HG02610 (cell line): ENCODE measurements at regions not wholly inside any gene's neighbourhood (a gene's known extent, or its start where the extent isn't known, plus 50 kb on each side); places are given as distances from the start of the nearest gene placed in this dataset.
"Not testable (repeated sequence)": the region's sequence is repeated elsewhere in the genome, so short reads cannot be mapped to it uniquely, and the experiment has no call there.

Experiments used
- ATAC-seq: cut with Tn5 transposase; IDR thresholded peaks from one replicate; pipeline ENCODE4 v1.9.1; 2021; ENCODE audit warnings: mild to moderate bottlenecking, moderate library complexity; ENCODE audit not compliant: unreplicated experiment

- no peak for ATAC-seq
These were observed 207.4 kb upstream of the ZNF217 start for GRCh38 chr20:53800883-53801604.

- ATAC-seq, result no peak
These were observed 206.8 kb upstream of the ZNF217 start for GRCh38 chr20:53800418-53800817.

- ATAC-seq, result no peak
These were observed 203.4 kb upstream of the ZNF217 start for GRCh38 chr20:53797085-53797484.

- ATAC-seq, result no peak
These were observed 201.5 kb upstream of the ZNF217 start for GRCh38 chr20:53795170-53795569.

- ATAC-seq, result no peak
These were observed 201.0 kb upstream of the ZNF217 start for GRCh38 chr20:53794529-53795115.

- ATAC-seq, result no peak
These were observed 200.2 kb upstream of the ZNF217 start for GRCh38 chr20:53793783-53794383.

GRCh38 chr20:53792946-53793536 is 199.4 kb upstream of the ZNF217 start:
- no peak for ATAC-seq

- ATAC-seq, result no peak
These were observed 196.5 kb upstream of the ZNF217 start for GRCh38 chr20:53789989-53790675.

- no peak for ATAC-seq
These were observed 194.8 kb upstream of the ZNF217 start for GRCh38 chr20:53788253-53789022.

- not testable (repeated sequence) for ATAC-seq
These were observed 193.9 kb upstream of the ZNF217 start for GRCh38 chr20:53787491-53787931.

GRCh38 chr20:53786445-53787267 is 193.0 kb upstream of the ZNF217 start:
- no peak for ATAC-seq

GRCh38 chr20:53786071-53786444 is 192.4 kb upstream of the ZNF217 start:
- ATAC-seq, result no peak

- no peak for ATAC-seq
These were observed 191.7 kb upstream of the ZNF217 start for GRCh38 chr20:53785320-53785719.

GRCh38 chr20:53783768-53784167 is 190.1 kb upstream of the ZNF217 start:
- no peak for ATAC-seq

GRCh38 chr20:53782612-53783246 is 189.1 kb upstream of the ZNF217 start:
- ATAC-seq, result no peak

GRCh38 chr20:53779822-53780221 is 186.2 kb upstream of the ZNF217 start:
- no peak for ATAC-seq

GRCh38 chr20:53778736-53779135 is 185.1 kb upstream of the ZNF217 start:
- no peak for ATAC-seq

- ATAC-seq, result no peak
These were observed 184.4 kb upstream of the ZNF217 start for GRCh38 chr20:53778041-53778516.

- not testable (repeated sequence) for ATAC-seq
These were observed 183.8 kb upstream of the ZNF217 start for GRCh38 chr20:53777402-53777801.
